NCI-H1092 (cell line): ENCODE measurements at regions not wholly inside any gene's neighbourhood (a gene's known extent, or its start where the extent isn't known, plus 50 kb on each side); places are given as distances from the start of the nearest gene placed in this dataset.

Source experiments
- DNase-seq: peaks from one replicate; lab custom pipeline; 2025; lab: John Stamatoyannopoulos, UW

DNA sequence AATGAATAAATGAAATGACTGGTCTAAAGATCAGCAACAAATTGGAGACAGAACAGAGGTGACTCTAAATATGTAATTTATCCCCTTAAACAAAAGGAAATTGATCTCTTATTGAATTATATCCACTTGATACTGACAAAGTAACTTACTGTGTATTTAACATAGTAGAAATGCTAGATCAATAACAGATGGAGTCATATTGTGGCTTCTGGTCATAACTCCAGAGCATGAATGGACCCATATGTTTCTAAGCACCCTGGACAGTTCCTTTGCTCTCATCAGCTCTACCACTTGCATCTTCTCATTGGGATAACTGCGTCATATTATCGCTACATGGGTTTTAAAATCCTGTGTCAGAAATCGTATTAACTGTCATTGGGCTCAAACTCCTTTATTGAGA, 222.3 kb downstream of the ETS1 start:
- no peak for DNase-seq

DNA sequence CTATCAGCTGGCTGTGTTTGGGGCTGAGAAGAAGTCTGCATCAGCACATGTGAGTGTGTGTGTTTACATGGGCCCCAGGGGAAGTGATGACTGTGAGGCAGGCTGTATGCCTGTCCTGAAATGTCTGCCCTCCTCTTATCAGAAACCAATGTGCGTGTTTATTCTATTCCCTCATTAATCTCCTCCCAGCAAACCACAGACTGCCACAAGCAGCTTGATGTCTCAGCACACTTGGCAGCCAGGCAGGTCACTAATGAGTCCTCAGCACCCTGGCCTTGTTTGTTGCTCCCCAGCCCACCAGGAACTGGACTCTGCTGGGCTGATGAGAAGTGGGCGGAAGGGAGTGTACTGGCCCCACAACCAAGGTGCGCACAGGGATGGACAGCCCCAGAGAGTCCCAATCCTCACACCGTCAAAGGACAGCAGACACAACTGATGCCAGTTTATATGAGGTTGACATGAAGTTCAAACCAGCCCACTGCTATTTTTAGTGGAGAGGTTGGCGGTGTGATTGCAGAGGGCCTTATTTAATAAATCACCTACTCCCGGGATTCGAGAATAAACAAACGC, 225.8 kb downstream of the ETS1 start:
- DNase-seq = peak; percentile 57

DNA sequence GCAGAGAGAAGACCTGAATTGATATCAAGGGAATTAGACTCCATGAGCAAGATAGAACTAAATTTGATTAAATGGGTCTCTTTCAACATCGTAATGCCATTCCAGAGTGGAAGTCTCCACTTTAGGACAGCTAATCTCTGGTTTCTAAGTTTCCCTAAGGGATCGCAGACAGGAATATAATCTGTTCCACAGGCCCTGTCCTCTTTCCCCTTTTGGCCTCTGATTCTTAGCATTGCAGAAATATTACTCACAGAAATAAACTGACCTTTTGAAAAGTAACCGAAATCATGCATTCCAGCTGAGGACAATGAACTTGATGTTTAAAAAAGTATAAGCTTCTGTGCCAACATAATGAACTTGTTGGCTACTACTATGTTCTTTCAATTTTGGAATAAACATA, 227.8 kb downstream of the ETS1 start:
- no peak for DNase-seq

DNA sequence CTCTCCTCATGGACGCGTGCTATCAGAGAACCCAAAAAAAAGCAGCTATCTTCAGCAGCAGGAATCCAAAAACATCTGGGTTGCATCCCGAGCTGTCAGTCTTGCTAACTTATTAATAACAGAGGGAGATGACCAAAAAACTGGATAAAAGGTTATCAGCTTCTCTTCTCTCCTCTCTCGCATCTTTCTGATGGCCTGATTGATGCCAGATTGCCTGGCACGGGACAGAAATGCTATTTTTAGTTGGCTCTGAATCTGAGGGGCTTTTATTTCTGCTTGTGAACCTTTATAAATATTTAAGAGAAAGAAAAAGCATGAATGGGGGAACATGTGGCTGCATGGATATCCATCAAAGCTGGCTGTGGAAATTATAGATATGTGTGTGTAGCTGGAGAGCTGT, 230.3 kb downstream of the ETS1 start:
- no peak for DNase-seq

DNA sequence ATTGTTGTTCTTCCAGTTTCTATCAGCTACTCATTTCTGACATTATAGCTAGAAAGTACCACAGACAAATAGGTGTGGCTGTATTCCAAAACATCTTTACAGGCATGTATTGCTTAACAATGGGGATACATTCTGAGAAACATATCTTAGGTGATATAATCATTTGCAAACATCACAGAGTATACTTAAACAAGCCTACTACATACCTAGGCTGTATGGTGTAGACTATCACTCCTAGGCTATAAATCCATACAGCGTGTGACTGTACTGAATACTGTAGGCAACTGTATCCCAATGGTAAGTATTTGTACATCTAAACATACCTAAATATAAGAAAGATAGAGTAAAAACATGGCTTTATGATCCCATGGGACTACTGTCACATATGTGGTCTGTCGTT, 231.8 kb downstream of the ETS1 start:
- no peak for DNase-seq

DNA sequence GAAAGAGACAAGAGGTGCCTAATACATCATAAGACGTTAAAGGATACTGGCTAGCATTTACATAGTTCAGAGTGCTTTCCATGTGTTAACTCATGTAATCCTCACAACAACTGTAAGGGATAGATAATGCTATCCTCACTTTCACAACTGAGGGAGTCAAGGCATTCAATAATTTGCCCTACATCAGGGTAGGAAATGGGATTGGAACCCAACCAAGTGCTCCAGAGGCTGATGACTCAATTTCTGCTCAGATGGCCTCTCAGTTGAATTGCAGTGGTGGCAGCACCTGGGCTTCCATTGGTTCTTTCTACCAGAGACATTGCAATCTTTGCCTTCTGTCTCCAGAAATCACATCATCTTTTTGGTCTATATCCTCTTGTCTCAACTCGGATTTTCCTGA, 232.9 kb downstream of the ETS1 start:
- DNase-seq = no peak

DNA sequence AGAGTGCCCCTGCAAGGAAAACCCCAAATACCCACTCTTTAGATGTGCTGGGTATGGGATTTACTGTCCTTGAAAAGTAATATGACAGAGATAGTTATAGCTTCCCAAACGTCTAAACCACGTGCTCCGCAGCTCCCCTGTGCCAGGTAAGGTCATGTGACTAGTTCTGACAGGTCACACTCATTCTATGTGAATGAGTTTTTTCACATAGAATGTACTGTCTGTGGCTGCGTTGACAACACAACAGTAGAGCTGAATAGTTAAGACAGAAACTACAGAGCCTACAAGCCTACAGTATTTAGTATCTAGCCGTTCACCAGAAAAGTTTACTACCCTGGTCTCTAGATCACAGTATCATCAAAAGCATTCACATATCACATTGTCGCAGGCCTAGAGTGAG, 236.2 kb downstream of the ETS1 start:
- no peak for DNase-seq

DNA sequence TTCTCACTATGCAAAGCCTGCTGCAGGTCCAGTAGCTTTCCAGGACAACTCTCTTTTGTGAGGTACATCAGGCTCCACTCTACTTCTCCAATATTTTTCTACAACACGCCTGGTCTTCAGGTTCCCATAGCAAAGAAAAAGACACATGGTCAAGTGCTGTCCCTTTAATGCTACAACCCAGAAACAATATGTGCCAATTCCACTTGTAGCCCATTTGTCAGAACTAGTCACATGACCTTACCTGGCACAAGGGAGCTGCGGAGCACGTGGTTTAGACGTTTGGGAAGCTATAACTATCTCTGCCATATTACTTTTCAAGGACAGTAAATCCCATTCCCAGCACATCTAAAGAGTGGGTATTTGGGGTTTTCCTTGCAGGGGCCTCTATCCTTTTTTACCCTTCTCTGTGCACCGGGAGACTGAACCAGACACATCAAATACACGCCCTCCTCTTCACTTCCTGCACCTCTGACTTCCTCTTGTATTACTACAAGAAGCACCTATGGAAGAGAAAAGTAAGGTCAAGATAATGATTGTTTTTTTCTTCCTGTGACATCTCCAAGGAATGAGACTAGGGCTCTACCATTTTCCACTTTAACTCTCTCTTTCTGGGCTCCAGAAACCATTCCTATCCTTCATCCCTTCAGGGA, 237.6 kb downstream of the ETS1 start:
- DNase-seq = no peak

DNA sequence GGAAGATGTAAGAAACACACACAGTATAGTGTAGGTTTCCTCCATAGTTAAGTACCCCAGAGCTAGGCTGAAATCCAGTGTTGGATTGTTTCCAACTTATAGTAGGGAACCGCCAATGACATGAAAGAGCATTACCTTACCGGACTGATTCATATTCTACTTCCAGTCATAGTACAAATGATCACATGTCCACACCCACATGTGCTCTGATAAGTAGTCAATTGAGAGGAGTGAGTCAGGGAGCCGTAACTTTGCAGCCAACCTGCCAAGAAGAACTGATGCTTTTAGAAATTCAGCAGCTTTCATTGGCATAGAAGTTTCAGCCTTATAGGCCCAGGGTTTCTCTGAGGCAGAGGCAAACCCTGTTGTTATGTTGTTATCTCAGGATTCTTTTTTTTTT, 240.6 kb downstream of the ETS1 start:
- DNase-seq = no peak

DNA sequence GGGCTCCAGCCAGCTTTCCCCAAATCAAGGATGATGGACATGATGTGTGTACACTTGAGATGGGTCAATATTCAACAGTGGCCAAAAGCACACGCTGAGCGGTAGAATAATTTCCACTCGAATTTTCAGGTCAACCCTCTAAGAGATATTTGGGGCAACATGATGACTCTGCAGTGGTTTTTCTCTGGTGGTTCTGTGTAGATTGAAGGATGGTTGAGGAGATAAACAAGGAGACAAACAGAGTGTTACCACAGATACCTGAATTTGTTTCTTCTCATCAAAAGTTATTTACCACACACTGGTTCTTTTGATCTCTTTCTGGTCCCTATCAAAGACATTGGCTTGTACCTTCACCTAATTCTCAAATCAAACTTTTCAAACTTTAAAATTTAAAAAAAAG, 242.0 kb downstream of the ETS1 start:
- no peak for DNase-seq

DNA sequence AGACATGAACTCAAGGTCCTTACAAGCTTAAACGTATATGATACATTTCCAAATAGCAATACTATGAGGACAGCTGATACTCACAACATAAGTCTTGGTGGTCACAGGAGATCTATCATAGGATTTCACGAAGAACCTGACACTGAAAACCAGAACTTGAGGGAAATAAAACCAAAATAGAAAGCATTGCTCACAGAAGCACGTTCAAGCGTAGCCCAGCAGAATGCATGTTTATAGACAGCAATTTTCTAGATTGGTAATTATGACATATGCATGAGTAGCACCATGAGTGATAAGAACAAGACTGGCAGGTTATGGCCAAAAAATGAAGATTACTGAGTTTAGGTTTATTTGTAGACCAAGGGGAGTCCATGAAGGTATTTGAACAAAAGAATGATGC, 243.5 kb downstream of the ETS1 start:
- no peak for DNase-seq

DNA sequence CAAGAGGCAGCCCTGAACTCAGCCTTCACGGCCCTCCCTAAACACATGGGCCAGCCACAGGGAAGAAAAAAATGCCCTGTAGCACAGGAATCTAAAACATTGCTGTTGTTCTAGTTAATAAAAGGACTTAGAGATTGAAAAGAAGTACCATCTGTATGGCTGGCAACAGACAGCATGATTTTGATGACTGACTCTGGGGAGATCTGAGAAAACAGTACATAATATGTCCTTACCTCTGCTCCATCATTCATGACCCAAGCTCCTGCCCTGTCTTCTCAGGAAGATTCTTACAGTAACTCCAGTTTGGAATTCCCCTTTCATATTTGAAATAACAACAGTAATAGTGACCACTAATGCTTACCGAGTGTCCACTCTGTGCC, 244.2 kb downstream of the ETS1 start:
- DNase-seq = no peak

DNA sequence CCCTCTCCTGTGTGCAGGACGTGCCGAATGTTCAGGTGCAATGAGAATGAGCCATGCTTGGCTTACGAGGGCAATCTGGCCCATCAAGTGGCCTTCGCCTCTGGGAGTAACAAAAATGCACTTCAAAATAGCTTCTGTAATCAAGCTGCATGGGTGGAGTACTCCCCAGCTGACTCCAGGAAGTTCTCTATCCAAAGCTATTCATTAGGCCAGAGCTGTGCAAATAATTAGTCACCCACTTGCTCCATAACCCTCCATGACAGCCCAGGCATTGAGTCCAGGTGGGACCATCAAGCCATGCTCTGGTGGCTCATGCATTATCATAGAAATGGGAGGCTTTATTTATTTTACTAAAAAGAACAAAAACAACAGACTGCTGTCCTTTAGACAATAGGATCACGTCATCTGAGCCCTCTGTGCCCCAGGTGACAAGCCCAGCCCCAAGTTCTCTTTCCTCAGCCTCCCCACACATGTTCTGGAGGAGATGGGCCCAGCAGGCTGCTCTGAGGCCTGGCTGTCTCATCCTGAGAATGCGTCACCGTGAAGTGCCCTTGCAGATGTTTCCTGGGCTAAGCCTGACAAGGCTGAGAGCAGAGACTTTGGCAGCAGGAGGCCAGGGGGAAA, 244.7 kb downstream of the ETS1 start:
- DNase-seq = peak; percentile 77

DNA sequence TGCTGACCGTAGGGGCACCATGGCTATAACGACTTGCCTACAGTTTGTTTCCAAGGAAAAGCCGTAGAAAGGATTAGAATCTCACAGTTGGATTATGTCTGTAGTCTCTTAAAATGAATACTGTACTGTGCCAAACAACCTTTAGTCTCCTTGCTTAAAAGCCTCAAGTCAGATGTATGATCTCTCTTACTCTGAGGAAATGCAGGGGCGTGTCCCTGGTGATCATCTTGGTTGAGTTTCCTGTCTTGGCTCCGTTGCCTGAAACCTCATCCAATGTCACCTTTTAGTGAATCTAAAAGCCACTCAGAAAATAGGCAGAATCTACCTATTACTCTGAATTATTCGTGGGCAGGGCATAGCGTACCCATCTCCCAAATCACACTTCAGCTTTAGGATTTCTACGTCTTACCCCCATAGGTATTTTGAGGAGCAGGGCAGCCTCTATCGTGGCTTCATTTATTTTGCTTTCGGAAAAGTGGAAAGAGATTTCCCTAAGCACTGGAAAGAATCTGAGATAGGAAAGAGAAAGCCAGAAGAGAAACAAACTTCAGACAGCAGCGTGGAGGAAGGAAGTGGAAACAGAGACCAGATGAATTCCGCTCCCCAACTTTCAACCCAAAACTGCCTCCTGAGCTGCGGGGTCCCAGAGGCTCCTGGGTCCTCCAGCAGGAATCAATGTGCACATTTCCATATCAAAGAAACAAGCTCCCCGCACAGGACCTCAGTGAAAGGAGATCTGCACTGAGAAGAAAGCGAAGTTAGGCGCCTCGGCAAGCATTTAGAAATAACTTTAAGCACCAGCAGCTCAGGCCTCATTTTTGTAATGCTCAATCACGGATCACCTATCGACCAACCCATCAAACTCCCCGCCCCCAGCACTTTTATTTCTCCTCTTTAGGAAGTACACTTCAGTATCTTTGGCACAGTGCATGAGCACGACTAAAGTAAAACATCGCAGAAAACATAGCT, 245.8 kb downstream of the ETS1 start:
- DNase-seq = no peak

DNA sequence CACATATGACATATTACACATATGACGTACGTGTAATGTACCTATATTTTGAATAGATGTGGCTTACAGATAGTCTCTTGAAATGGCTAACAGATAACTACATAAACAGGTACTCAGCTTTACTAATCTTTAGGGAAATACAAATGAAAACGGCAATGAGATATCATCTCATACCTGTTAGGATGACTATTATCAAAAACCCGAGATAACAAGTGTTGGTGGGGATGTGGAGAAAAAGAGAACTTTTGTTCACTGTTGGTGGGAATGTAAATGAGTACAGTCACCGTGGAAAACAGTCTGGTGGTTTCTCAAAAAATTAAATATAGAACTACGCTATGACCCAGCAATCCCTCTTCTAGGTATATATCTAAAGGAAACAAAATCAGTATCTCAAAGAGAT, 247.6 kb downstream of the ETS1 start:
- no peak for DNase-seq

DNA sequence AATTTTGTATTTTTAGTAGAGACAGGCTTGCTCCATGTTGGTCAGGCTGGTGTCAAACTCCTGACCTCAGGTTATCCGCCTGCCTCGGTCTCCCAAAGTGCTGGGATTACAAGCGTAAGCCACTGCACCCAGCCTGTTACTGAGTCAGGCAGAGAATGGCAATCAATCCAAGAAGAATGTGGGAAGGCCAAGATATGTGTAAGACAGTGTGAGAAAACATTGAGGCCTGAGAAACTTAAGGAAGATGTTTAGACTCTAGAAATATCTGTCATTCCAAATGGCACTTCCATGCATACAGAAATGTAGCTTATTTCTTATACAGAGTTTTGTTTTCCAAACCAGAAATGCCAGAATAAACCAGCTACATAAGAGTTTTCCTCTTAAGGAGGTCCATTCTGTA, 248.5 kb downstream of the ETS1 start:
- DNase-seq = no peak

DNA sequence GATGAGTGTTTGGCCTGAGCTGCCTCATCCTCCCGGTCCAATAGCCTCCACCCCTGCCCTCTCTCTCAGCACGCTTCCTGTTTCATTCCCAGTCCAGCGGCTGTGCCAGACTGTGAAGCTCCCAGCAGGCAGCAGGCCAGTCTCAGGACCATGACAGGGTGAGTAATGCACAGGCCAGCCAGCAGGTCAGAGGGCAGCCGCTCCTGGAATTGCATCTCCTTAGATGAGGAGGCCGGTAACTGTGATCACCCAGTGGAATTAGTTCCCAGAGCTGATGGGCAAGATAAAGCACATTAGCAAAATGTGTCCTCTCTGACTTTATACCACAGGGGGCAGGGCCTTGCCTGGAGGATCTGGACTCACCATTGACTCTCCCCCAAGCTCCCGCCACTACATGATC, 251.2 kb downstream of the ETS1 start:
- no peak for DNase-seq

DNA sequence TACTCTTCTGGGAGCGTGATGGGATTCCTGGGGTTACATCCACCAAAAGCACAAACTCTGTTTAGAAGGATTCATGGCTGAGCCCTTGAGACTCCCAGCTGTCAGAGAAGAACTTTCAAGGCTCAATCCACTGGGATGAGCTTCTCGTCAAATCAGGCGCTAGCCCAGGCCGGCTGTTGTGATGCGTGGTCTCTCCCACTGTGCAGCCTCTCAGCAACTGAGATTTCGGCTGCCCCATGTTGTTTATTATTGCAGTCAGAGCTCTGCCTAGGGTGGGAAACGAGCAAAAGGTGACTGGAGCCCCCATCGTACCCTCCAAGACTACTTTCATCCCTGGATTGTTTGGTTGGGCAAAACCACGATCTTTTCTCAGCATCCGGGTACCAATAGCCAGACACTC, 251.6 kb downstream of the ETS1 start:
- no peak for DNase-seq

DNA sequence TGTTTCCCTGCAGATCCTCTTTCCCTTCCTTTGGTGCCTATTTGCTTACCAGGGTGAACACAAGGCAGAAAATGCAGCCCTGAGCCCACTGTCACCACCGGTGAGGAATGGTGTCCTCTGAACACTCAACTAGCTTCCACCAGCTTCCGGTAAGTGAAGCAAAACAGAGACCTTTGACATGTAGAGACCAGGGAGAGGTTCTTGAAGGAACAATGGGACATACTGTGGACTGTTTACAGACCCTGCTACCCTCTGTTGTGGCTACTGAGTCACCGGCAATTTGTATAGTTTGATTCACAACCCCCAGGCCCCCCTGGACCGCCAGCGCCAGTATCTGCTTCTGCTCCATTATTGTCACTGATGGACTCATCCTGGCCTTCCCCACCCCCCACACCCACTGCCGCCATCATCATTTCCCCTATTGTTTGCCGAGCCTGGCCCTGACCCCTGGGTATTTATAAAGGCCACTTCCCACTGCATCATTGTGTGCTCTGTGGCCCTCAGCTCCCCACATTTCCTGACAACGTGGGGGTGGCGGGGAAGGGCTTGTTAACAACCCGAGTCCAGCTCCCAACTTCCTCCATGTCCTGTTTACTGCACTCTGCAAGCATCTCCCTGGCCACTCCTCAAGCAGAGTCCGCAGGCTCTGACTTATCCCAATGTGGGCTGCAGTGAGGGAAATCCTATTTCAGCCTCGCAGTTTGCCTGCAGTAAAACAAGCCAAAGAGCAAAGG, 252.9 kb downstream of the ETS1 start:
- no peak for DNase-seq

DNA sequence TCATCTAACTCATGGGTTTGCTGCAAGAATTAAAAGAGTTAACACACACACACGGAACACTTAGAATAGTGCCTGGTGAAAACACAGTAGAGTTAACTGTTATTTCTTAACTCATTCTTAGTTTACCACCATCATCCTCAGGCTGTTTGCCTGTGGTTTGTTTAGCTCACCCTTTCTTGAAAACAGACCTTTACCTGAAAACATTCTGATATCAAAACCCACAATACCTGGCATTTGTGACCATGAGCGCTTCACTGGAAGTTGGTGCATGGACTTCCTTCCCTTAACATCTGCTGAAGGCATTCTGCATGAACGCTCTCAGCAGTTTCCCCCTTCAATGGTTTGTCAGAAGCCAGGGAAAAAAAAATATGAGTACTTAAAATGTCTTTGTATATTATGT, 256.0 kb downstream of the ETS1 start:
- no peak for DNase-seq

DNA sequence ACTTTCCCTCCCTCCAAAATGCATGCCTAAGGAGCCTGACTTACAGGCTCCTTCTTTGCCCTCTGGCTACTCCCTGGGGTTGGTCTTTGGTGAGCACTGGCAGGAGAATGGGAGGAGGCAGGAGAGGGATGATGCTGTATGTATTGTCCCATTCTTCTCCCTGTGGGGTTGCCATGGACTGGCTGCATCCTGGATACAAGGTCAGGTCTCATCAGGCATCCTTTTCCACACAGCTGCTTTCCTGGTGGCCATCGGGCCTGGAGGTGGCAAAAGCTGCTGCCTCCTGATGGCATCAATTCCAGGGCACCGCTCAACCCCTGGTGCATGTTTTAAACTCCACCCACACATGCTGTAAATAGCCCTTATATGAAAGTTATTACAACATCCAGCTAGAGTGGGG, 257.2 kb downstream of the ETS1 start:
- no peak for DNase-seq

DNA sequence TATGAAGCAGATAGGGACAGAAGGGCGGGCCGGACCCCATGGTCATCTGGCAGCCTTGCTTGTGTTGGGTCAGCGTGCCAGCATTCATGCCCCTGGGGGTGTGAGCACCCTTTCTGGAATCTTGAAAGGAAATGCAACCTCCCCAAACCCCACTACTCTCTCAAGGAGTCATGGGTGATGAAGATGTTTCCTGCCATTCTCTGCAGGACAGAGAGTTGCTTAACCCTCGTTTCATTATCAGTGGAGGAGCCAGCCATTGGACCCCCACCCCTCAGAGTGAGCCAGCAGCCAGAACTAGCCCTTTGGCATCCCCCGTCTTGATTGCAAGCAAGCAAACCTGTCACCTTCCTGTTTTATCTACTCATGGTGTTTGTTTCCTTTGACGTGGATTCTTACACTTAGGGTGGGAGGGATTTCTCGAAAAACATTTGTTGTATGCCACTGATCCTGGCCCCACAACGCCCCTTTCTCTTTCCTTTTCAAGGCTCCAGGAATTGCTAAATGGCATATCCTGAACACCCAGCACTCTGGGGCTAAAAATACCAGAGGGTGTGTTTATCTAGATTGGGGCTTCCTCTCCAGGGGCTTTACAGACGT, 258.3 kb downstream of the ETS1 start:
- DNase-seq = no peak
